ENCODE measurements at regions not wholly inside any gene's neighbourhood (a gene's known extent, or its start where the extent isn't known, plus 50 kb on each side); places are given as distances from the start of the nearest gene placed in this dataset.

DNA sequence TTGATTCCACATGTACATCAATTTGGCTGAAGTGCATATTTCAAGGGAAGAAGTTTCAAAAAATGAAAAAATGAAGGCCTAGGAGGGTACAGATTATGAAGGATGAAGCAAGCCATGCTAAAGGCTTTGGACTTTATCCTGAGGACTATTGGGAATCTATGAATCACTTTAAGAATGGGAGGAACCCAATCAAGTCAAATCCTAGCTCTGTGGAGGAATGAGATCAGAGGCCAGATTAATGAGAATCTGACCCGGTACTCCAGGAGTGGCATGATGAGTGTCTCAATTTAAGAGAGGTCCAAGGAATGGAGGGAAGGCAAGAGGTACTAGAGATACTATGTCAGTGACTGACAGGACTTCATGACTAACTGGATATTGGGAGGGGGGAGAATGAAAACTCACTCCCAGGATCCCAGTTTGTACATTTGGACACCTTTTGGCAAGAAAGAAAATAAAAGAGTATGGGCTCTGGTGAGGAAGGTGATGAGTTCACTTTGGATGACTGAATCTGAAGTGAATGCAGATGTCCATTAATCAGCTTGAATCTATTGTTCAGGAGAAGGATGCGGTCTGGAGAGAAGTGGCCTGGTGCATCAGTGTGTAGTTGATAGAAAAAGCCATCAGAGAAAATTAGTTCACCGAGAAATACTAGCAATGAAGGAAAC, 349.0 kb downstream of the EFNB2 start:
- peaks cover 11% of the 10 kb centered on the region for H3K4me1 Mint-ChIP-seq (ENCODE audit: low read depth, unreplicated experiment)

DNA sequence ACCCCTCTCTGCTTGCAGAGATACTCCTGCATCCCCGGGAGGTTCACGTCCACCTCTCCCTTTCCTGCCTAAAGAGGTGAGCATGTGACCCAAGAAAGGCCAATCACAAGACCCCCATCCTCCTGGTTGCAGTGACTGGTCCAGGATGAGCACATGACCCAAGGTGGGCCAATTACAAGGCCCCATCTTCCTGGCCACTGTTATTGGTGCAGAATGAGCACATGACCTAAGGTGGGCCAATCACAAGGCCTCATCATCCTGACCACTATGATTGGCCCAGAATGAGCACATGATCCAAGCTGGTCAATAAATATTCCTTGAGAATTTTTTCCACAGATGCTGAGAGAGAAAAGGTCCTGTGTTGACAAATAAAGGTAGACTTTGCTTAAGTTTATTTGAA, 350.7 kb downstream of the EFNB2 start:
- TF ChIP-seq, protein P1, sequence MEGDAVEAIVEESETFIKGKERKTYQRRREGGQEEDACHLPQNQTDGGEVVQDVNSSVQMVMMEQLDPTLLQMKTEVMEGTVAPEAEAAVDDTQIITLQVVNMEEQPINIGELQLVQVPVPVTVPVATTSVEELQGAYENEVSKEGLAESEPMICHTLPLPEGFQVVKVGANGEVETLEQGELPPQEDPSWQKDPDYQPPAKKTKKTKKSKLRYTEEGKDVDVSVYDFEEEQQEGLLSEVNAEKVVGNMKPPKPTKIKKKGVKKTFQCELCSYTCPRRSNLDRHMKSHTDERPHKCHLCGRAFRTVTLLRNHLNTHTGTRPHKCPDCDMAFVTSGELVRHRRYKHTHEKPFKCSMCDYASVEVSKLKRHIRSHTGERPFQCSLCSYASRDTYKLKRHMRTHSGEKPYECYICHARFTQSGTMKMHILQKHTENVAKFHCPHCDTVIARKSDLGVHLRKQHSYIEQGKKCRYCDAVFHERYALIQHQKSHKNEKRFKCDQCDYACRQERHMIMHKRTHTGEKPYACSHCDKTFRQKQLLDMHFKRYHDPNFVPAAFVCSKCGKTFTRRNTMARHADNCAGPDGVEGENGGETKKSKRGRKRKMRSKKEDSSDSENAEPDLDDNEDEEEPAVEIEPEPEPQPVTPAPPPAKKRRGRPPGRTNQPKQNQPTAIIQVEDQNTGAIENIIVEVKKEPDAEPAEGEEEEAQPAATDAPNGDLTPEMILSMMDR (IDR thresholded peaks at IDR 0.05; ENCODE audit: partially characterized antibody, unreplicated experiment), result no peak
- H3K4me3 Mint-ChIP-seq (ENCODE audit: unreplicated experiment), result no peak overlapping the region
- no peaks in the 10 kb centered on the region for H3K36me3 Mint-ChIP-seq (ENCODE audit: unreplicated experiment)
- no peak for DNase-seq
- H3K27ac Mint-ChIP-seq (ENCODE audit: unreplicated experiment), result no peak overlapping the region
- no peaks in the 10 kb centered on the region for H3K9me3 Mint-ChIP-seq (ENCODE audit: unreplicated experiment)
- peaks cover 11% of the 10 kb centered on the region for H3K4me1 Mint-ChIP-seq (ENCODE audit: low read depth, unreplicated experiment)
- H3K27me3 Mint-ChIP-seq (ENCODE audit: unreplicated experiment), result no peaks in the 10 kb centered on the region

More for the DNA sequence above, 349.0 kb downstream of the EFNB2 start:
- DNase-seq, result no peak
- Mint-ChIP-seq H3K4me3 (ENCODE audit: unreplicated experiment) (no peak overlapping the region), H3K27me3 (ENCODE audit: unreplicated experiment) (no peaks in the 10 kb centered on the region), H3K36me3 (ENCODE audit: unreplicated experiment) (no peaks in the 10 kb centered on the region), H3K27ac (ENCODE audit: unreplicated experiment) (no peak overlapping the region), H3K9me3 (ENCODE audit: unreplicated experiment) (no peaks in the 10 kb centered on the region)
- TF ChIP-seq, protein P1 (IDR thresholded peaks at IDR 0.05; ENCODE audit: partially characterized antibody, unreplicated experiment), result no peak

DNA sequence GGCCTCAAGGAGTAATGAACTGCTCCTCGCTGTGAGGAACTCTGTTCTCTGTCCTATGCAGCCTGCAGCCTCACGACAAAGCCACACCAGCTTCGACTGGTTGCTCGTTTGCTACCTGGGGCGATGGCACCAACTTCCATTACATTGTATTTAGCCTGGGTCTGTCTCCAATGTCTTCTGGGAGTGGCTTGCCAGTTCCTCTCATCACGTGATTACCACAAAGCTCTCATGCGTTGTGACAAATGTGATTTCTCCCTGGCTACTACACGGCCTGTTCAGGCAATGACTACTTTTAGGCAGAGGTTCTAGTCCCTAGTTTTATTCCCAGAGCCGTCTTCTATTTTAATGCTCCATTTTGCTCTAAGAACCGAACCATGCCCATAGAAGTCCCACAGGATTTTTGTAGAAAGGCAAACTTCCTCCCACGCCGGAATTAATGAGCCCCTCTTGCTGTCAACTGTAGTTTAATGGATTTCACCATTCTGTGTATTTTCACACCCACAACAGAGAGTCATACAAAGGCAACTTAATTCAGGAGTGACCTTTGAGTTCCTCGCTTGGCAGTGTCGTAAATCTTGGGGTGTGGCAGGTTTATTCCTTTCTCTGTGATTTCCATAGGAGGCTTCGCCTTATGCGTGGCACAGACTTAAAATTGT, 351.9 kb downstream of the EFNB2 start:
- no peaks in the 10 kb centered on the region for H3K36me3 Mint-ChIP-seq (ENCODE audit: unreplicated experiment)
- H3K4me3 Mint-ChIP-seq (ENCODE audit: unreplicated experiment), result no peak overlapping the region
- no peaks in the 10 kb centered on the region for H3K27me3 Mint-ChIP-seq (ENCODE audit: unreplicated experiment)
- no peak overlapping the region for H3K27ac Mint-ChIP-seq (ENCODE audit: unreplicated experiment)
- peaks cover 11% of the 10 kb centered on the region for H3K4me1 Mint-ChIP-seq (ENCODE audit: low read depth, unreplicated experiment)
- H3K9me3 Mint-ChIP-seq (ENCODE audit: unreplicated experiment), result no peaks in the 10 kb centered on the region
- TF ChIP-seq, protein P1 (IDR thresholded peaks at IDR 0.05; ENCODE audit: partially characterized antibody, unreplicated experiment), result no peak
- DNase-seq, result no peak

DNA sequence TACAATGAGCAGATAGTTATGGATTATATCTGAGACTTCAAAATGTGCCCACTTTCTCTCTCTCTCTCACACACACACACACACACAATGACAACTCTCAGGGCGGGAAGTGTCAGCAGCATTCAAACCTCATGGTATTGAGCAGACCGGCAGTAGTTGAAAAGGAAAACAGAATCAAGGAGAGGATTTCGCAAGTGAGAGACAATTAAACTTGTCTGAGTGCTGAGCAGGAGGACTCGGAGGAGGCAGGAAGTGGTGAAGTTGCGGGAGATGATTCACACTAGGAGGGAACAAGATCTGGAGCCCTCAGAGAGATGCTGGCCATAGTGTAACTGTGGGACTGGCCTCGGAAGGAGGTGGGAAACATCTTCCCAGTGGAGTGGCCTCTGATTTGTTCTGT, 353.1 kb downstream of the EFNB2 start:
- peaks cover 11% of the 10 kb centered on the region for H3K4me1 Mint-ChIP-seq (ENCODE audit: low read depth, unreplicated experiment)
- no peaks in the 10 kb centered on the region for H3K9me3 Mint-ChIP-seq (ENCODE audit: unreplicated experiment)

More for the DNA sequence above, 353.1 kb downstream of the EFNB2 start:
- DNase-seq, result no peak
- H3K27me3 Mint-ChIP-seq (ENCODE audit: unreplicated experiment), result no peaks in the 10 kb centered on the region
- H3K36me3 Mint-ChIP-seq (ENCODE audit: unreplicated experiment), result no peaks in the 10 kb centered on the region
- H3K4me3 Mint-ChIP-seq (ENCODE audit: unreplicated experiment), result no peak overlapping the region
- H3K27ac Mint-ChIP-seq (ENCODE audit: unreplicated experiment), result no peak overlapping the region
- TF ChIP-seq, protein P1 (IDR thresholded peaks at IDR 0.05; ENCODE audit: partially characterized antibody, unreplicated experiment), result no peak
